Esophagus squamous epithelium (tissue), 4 donors: ENCODE measurements at regions not wholly inside any gene's neighbourhood (a gene's known extent, or its start where the extent isn't known, plus 50 kb on each side); places are given as distances from the start of the nearest gene placed in this dataset.

Source experiments
- POLR2A ChIP-seq, 4 donors: fragments of 450-650 bp; IDR thresholded peaks; one replicate each; pipeline ENCODE4 v1.6.1; 2017; ENCODE audit warnings: antibody characterized with exemption in 4 of 4, mild to moderate bottlenecking in 4 of 4, moderate library complexity in 3 of 4
- TF ChIP-seq, protein P1 (sequence below), 6 experiments: fragments of 450-650 bp in 4 of 6; fragments of 200-600 bp in 2 of 6; sonication (generic) in 2 of 6; IDR thresholded peaks; one replicate each; pipeline ENCODE4 v1.5.1; 2016 to 2019; ENCODE audit warnings: antibody characterized with exemption in 6 of 6, mild to moderate bottlenecking in 4 of 6, moderate library complexity in 4 of 6

DNA sequence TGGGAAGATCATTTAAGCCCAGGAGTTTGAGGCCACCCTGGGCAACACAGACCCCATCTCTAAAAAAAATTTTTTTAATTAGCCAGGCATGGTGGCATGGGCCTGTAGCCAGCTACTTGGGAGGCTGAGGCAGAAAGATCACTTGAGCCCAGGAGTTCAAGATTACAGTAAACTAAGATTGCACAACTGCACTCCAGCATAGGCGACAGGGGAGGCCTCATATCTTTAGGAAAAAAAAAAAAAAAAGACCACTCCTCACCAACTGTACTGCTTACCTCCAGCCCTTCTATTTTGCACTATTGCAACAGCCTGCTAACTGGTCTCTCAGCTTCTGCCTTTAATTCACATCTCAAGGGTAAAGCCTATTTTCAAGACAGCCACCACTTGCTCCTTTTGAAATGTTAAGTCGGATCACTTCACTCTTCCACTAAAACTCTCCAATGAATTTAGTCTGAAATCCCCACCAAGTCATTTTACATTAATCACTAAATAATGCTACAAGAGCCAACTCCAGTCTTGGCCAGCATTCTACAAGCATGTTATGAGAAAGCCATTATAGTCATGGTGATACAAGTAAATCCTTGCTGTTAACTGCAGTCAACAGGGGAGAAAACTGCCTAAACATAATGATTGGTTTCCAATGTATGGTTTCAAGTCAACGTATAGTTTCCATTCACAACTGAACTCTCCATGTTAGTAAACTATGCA lies 106.0 kb downstream of the RPS29 start:
- TF ChIP-seq, protein P1, sequence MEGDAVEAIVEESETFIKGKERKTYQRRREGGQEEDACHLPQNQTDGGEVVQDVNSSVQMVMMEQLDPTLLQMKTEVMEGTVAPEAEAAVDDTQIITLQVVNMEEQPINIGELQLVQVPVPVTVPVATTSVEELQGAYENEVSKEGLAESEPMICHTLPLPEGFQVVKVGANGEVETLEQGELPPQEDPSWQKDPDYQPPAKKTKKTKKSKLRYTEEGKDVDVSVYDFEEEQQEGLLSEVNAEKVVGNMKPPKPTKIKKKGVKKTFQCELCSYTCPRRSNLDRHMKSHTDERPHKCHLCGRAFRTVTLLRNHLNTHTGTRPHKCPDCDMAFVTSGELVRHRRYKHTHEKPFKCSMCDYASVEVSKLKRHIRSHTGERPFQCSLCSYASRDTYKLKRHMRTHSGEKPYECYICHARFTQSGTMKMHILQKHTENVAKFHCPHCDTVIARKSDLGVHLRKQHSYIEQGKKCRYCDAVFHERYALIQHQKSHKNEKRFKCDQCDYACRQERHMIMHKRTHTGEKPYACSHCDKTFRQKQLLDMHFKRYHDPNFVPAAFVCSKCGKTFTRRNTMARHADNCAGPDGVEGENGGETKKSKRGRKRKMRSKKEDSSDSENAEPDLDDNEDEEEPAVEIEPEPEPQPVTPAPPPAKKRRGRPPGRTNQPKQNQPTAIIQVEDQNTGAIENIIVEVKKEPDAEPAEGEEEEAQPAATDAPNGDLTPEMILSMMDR (IDR thresholded peaks at IDR 0.05) = no peak
- no peak for TF ChIP-seq POLR2A (IDR thresholded peaks at IDR 0.05)
